OCI-LY1 (cell line): ENCODE measurements at regions not wholly inside any gene's neighbourhood (a gene's known extent, or its start where the extent isn't known, plus 50 kb on each side); places are given as distances from the start of the nearest gene placed in this dataset.
A peak's percentile ranks its signal among the peaks of the same experiment; 100 is the strongest.
"Not testable (repeated sequence)": the region's sequence is repeated elsewhere in the genome, so short reads cannot be mapped to it uniquely, and the experiment has no call there.

Experiments used
- H2AFZ ChIP-seq: fragments of 200-600 bp; sonication (generic), shearing (Covaris generic); 2 replicates; pipeline ENCODE4 v1.6.0; 2014; ENCODE audit warnings: antibody characterized with exemption, mild to moderate bottlenecking, low read length
- H3F3A ChIP-seq: fragments of 200-600 bp; sonication (generic), shearing (Covaris generic); 2 replicates; pipeline ENCODE4 v1.6.0; 2014; ENCODE audit warnings: mild to moderate bottlenecking, antibody characterized with exemption, low read length, moderate library complexity; ENCODE audit not compliant: insufficient read depth
- H3K27ac ChIP-seq: fragments of 200-600 bp; sonication (generic); 2 replicates; pipeline ENCODE4 v1.5.1; 2014; ENCODE audit warnings: low read length, mixed run types, mild to moderate bottlenecking, low read depth; ENCODE audit not compliant: poor library complexity, severe bottlenecking
- H3K27me3 ChIP-seq: fragments of 200-600 bp; sonication (generic); 2 replicates; pipeline ENCODE4 v1.6.0; 2014; ENCODE audit warnings: antibody characterized with exemption, mild to moderate bottlenecking, low read length, moderate library complexity; ENCODE audit not compliant: insufficient read depth
- H3K36me3 ChIP-seq: fragments of 200-600 bp; sonication (generic); 2 replicates; pipeline ENCODE4 v1.6.1; 2014; ENCODE audit warnings: mild to moderate bottlenecking, antibody characterized with exemption, low read length, moderate library complexity, mixed read lengths; ENCODE audit not compliant: insufficient read depth
- H3K4me1 ChIP-seq: fragments of 200-600 bp; sonication (generic); 2 replicates; pipeline ENCODE4 v1.5.1; 2014; ENCODE audit warnings: mild to moderate bottlenecking, low read length, moderate library complexity; ENCODE audit not compliant: insufficient read depth, severe bottlenecking
- H3K4me2 ChIP-seq: fragments of 200-600 bp; sonication (generic), shearing (Covaris generic); 2 replicates; pipeline ENCODE4 v1.6.1; 2014; ENCODE audit warnings: low read length
- H3K4me3 ChIP-seq: fragments of 200-600 bp; sonication (generic); 2 replicates; pipeline ENCODE4 v1.5.1; 2014; ENCODE audit warnings: low read length, low read depth, mild to moderate bottlenecking, mixed read lengths; ENCODE audit not compliant: poor library complexity, severe bottlenecking
- H3K79me2 ChIP-seq: fragments of 200-600 bp; shearing (Covaris generic); 2 replicates; pipeline ENCODE4 v1.6.1; 2016; ENCODE audit warnings: mixed run types, low read length, mixed read lengths; ENCODE audit not compliant: insufficient read depth
- H3K9ac ChIP-seq: fragments of 200-600 bp; sonication (generic), shearing (Covaris generic); 2 replicates; pipeline ENCODE4 v1.6.1; 2014; ENCODE audit warnings: mild to moderate bottlenecking, low read length, mixed read lengths
- H3K9me2 ChIP-seq: fragments of 200-600 bp; sonication (generic), shearing (Covaris generic); 2 replicates; pipeline ENCODE4 v1.6.1; 2014; ENCODE audit warnings: low read depth, mild to moderate bottlenecking, low read length, mixed read lengths
- H3K9me3 ChIP-seq: fragments of 200-600 bp; shearing (Covaris generic); 2 replicates; pipeline ENCODE4 v1.6.1; 2014; ENCODE audit warnings: low read length, mixed read lengths
- H4K20me1 ChIP-seq: fragments of 200-600 bp; sonication (generic), shearing (Covaris generic); 2 replicates; pipeline ENCODE4 v1.6.0; 2016; ENCODE audit warnings: mild to moderate bottlenecking, low read length; ENCODE audit not compliant: insufficient read depth
- EZH2 ChIP-seq: fragments of 200-600 bp; sonication (generic), shearing (Covaris generic); IDR thresholded peaks from 2 replicates; pipeline ENCODE4 v1.8.0; 2017; ENCODE audit warnings: borderline replicate concordance, mixed run types, mild to moderate bottlenecking, antibody characterized with exemption, low read length, moderate library complexity, mixed read lengths
- TF ChIP-seq, protein P1 (sequence below): fragments of 200-600 bp; sonication (generic), shearing (Covaris generic); IDR thresholded peaks from 2 replicates; pipeline ENCODE4 v1.5.1; 2017; ENCODE audit warnings: mild to moderate bottlenecking, antibody characterized with exemption, low read length, moderate library complexity, mixed read lengths

DNA sequence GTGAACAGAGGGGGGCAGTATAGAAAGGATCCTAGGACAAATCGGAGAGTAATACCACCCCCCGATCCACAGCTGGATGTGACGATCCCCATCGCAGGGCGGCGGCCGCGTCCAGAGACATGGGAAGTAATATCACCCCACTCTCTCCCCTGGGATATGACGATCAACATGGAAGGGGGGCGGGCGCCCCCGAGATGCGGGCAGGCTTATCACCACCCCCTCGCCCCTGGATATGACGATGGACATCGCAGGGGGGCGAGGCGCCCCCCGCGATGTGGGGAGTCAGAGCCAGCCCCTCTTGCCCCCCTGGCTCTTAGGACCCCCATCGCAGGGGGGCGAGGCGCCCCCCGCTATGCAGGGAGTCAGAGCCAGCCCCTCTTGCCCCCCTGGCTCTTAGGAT lies 120.4 kb upstream of the OSBPL11 start:
- H3K27ac ChIP-seq, result no peak overlapping the region
- no peaks in the 10 kb centered on the region for H3K27me3 ChIP-seq
- H2AFZ ChIP-seq, result no peak overlapping the region
- H3K4me1 ChIP-seq, result no peaks in the 10 kb centered on the region
- TF ChIP-seq, protein P1, sequence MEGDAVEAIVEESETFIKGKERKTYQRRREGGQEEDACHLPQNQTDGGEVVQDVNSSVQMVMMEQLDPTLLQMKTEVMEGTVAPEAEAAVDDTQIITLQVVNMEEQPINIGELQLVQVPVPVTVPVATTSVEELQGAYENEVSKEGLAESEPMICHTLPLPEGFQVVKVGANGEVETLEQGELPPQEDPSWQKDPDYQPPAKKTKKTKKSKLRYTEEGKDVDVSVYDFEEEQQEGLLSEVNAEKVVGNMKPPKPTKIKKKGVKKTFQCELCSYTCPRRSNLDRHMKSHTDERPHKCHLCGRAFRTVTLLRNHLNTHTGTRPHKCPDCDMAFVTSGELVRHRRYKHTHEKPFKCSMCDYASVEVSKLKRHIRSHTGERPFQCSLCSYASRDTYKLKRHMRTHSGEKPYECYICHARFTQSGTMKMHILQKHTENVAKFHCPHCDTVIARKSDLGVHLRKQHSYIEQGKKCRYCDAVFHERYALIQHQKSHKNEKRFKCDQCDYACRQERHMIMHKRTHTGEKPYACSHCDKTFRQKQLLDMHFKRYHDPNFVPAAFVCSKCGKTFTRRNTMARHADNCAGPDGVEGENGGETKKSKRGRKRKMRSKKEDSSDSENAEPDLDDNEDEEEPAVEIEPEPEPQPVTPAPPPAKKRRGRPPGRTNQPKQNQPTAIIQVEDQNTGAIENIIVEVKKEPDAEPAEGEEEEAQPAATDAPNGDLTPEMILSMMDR, result no peak
- no peak for TF ChIP-seq EZH2
- H3K79me2 ChIP-seq, result no peaks in the 10 kb centered on the region
- H3K4me3 ChIP-seq, result no peak overlapping the region
- no peaks in the 10 kb centered on the region for H3K36me3 ChIP-seq
- H3K9me3 ChIP-seq, result no peaks in the 10 kb centered on the region
- no peak overlapping the region for H3K9ac ChIP-seq
- H4K20me1 ChIP-seq, result no peaks in the 10 kb centered on the region
- H3K4me2 ChIP-seq, result no peak overlapping the region
- H3F3A ChIP-seq, result no peaks in the 10 kb centered on the region
- H3K9me2 ChIP-seq, result no peaks in the 10 kb centered on the region

DNA sequence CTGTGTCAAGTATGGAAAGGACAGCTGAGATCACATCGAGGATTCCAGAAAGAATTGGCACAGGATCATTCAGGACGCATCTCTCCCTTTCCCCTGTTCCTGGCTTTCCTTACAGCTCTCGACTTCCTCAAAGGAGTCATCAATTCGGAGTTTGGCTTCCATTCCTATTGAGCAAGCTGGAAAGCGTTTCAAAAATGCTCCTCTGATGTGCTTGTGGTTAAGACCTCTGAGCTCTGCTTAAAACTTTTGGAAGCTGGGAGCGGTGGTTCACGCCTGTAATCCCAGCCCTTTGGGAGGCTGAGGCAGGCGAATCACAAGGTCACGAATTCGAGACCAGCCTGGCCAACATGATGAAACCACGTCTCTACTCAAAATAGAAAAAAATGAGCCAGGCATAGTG lies 136.9 kb upstream of the OSBPL11 start:
- H3K9me3 ChIP-seq, H3K4me2 ChIP-seq, H3K4me3 ChIP-seq, H2AFZ ChIP-seq, H3F3A ChIP-seq, H3K27me3 ChIP-seq, H3K9ac ChIP-seq, H3K9me2 ChIP-seq, H4K20me1 ChIP-seq, H3K36me3 ChIP-seq, H3K79me2 ChIP-seq, H3K27ac ChIP-seq, H3K4me1 ChIP-seq: not testable (repeated sequence)

DNA sequence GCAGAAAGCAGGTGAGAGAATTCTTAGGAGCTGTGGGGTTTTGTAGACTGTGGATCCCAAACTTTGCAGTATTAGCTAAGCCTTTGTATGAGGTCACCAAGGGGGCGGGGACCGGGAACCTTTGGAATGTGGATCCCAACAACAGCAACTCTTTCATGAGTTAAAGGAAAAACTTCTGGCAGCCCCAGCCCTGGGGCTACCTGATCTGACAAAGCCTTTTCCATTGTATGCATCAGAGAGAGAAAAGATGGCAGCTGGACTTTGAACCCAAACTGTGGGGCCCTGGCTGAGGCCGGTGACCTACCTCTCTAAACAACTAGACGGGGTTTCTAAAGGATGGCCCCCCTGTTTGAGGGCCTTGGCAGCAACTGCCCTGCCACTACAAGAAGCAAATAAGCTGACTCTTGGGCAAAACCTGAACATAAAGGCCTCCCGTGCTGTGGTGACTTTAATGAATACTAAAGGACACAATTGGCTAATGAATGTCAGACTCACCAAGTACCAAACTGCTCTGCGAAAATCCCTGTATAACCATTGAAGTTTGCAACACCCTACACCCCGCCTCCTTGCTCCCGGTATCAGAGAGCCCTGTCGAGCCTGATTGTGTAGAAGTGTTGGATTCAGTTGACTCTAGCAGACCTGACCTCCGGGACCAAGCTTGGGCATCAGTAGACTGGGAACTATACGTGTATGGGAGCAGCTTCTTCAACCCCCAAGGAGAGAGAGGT lies 146.9 kb upstream of the OSBPL11 start:
- H3K27ac ChIP-seq, H4K20me1 ChIP-seq, H3K36me3 ChIP-seq, H3K27me3 ChIP-seq, H3K9ac ChIP-seq, H3K4me3 ChIP-seq, H3K9me3 ChIP-seq, H3F3A ChIP-seq, H3K4me1 ChIP-seq, H3K9me2 ChIP-seq, H3K4me2 ChIP-seq, H2AFZ ChIP-seq, H3K79me2 ChIP-seq: not testable (repeated sequence)

DNA sequence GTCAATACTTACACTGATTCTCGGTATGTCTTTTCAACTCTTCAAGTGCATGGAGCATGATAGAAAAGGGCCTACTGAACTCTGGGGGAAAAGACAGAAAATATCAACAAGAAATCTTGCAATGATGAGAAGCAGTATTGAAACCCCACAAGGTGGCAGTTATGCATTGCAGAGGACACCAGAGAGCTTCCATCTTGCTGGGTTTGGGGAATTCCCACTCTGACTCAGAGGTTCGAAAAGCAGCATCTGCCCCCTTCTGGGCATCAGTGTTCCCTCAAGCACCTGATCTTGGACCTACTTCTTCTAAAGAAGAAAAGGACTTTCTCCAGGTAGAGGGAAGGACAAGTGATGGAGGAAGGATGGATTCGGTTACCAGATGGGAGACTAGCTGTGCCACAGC lies 147.5 kb upstream of the OSBPL11 start:
- H3K36me3 ChIP-seq, H3K9ac ChIP-seq, H2AFZ ChIP-seq, H3K4me1 ChIP-seq, H3K27me3 ChIP-seq, H3K4me3 ChIP-seq, H3K9me3 ChIP-seq, H3K79me2 ChIP-seq, H3K9me2 ChIP-seq, H4K20me1 ChIP-seq, H3K4me2 ChIP-seq, H3K27ac ChIP-seq, H3F3A ChIP-seq: not testable (repeated sequence)
- TF ChIP-seq, protein P1, result peak; percentile 18; the same call in 1 of the 2 replicates

DNA sequence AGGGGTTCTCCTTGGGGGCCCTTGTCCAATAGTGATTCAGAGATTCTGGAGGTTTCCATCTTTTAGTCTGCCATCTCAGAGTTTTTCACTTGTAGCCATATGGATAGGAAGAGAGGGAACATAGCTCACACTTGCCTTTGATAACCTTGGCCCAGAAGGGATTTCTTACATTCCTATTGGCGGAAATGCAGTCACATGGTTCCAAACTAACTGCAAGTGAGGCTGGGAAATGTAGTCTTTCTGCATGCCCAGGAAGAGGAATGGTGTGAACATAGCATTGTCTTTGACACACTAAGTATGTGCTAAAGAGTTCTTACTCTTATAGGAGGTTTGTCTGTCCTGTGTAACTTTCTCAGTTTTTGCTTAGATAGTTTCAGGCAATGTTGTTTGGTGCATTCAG lies 161.8 kb upstream of the OSBPL11 start:
- not testable (repeated sequence) for H3K27me3 ChIP-seq, H3K36me3 ChIP-seq, H3K4me2 ChIP-seq, H3K4me1 ChIP-seq, H3K9me3 ChIP-seq, H3K9me2 ChIP-seq, H3K79me2 ChIP-seq, H4K20me1 ChIP-seq, H3K4me3 ChIP-seq, H3F3A ChIP-seq, H2AFZ ChIP-seq, H3K27ac ChIP-seq, H3K9ac ChIP-seq

DNA sequence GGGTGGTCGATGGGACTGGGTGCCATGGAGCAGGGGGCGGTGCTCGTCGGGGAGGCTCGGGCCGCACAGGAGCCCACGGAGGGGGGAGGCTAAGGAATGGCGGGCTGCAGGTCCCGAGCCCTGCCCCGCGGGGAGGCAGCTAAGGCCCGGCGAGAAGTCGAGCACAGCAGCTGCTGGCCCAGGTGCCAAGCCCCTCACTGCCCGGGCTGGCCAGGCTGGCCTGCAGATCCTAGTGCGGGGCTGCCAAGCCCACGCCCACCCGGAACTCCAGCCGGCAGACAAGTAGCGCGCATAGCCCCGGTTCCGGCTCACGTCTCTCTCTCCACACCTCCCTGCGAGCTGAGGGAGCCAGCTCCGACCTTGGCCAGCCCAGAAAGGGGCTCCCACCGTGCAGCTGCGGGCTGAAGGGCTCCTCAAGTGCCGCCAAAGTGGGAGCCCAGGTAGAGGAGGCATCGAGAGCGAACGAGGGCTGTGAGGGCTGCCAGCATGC lies 163.4 kb upstream of the OSBPL11 start:
- not testable (repeated sequence) for H3K4me1 ChIP-seq, H4K20me1 ChIP-seq, H2AFZ ChIP-seq, H3K79me2 ChIP-seq, H3K27me3 ChIP-seq, H3K9me2 ChIP-seq, H3K36me3 ChIP-seq, H3K9me3 ChIP-seq, H3F3A ChIP-seq, H3K27ac ChIP-seq, H3K4me3 ChIP-seq, H3K9ac ChIP-seq, H3K4me2 ChIP-seq
